Sigmoid colon (tissue), 4 donors: ENCODE measurements at regions not wholly inside any gene's neighbourhood (a gene's known extent, or its start where the extent isn't known, plus 50 kb on each side); places are given as distances from the start of the nearest gene placed in this dataset.

ENCODE experiments used
- CTCF ChIP-seq, 4 experiments: fragments of 450-650 bp in 3 of 4; fragments of 200-600 bp in 1 of 4; IDR thresholded peaks; one replicate each; pipeline ENCODE4 v1.5.1; 2016 to 2019; ENCODE audit warnings: antibody characterized with exemption in 4 of 4, mild to moderate bottlenecking in 3 of 4, moderate library complexity in 2 of 4
- EP300 ChIP-seq, 4 donors: sonication (generic); formaldehyde crosslinking; IDR thresholded peaks; one replicate each; pipeline ENCODE4 v1.6.1; 2017; ENCODE audit warnings: antibody characterized with exemption in 4 of 4

- TF ChIP-seq CTCF (IDR thresholded peaks at IDR 0.05), result no peak
- TF ChIP-seq EP300 (IDR thresholded peaks at IDR 0.05), result no peak
Observed at GRCh38 chr2:18284331-18284730, 276.1 kb downstream of the RDH14 start.
